ENCODE measurements at regions not wholly inside any gene's neighbourhood (a gene's known extent, or its start where the extent isn't known, plus 50 kb on each side); places are given as distances from the start of the nearest gene placed in this dataset.
"Not testable (repeated sequence)": the region's sequence is repeated elsewhere in the genome, so short reads cannot be mapped to it uniquely, and the experiment has no call there.

- in situ Hi-C loops (cut with MboI; ENCODE audit: low sequenced_read_pairs, unreplicated experiment), result loop anchor here (25.0 kb wide), 1 partner anchor 148 kb away; no protein-coding TSS in a partner anchor
- DNase-seq (ENCODE audit: low spot score), result not testable (repeated sequence)
Measured at GRCh38 chr2:131309833-131310232, 54.1 kb downstream of the RAB6D start.

- not testable (repeated sequence) for DNase-seq (ENCODE audit: low spot score)
- in situ Hi-C loops (cut with MboI; ENCODE audit: low sequenced_read_pairs, unreplicated experiment), result loop anchor here (25.0 kb wide), 1 partner anchor 138 kb away; no protein-coding TSS in a partner anchor
Measured at GRCh38 chr2:131300153-131300552, 63.8 kb downstream of the RAB6D start.

DNA sequence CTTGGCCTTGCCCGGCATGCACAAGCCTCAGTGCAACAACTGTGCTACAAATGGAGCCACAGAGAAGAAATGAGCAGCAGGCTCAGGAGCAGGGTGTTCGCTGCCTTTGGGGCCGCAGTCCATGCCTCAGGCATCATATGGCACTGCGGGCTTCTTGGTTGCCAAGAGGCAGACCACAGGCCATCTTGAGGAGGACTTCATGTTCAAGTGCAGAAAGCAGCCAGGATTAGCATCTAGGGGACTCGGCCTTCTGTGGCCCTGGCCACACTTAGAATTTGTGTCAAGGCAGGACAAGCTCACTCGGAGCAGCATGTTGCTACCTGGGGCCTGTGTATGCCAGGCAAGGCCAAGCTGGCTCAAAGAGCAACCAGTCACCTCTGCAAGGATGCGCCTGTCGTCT is 68.5 kb downstream of the POTEE start:
- DNase-seq (ENCODE audit: low spot score); in situ Hi-C loops (cut with MboI; ENCODE audit: low sequenced_read_pairs, unreplicated experiment): not testable (repeated sequence)

DNA sequence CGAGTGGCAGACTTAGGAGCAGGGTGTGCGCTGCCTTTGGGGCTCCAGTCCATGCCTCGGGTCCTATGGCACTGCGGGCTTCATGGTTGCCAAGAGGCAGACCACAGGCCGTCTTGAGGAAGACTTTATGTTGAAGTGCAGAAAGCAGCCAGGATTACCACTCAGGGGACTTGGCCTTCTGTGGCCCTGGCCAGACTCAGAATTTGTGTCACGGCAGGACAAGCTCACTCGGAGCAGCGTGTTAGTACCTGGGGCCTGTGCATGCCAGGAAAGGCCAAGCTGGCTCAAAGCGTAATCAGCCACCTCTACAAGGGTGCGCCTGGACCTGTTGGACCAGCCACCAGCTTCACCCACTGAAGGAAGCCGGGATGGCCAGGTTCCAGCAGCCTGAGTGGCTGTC is 68.0 kb downstream of the POTEE start:
- in situ Hi-C loops (cut with MboI; ENCODE audit: low sequenced_read_pairs, unreplicated experiment); DNase-seq (ENCODE audit: low spot score): not testable (repeated sequence)

DNA sequence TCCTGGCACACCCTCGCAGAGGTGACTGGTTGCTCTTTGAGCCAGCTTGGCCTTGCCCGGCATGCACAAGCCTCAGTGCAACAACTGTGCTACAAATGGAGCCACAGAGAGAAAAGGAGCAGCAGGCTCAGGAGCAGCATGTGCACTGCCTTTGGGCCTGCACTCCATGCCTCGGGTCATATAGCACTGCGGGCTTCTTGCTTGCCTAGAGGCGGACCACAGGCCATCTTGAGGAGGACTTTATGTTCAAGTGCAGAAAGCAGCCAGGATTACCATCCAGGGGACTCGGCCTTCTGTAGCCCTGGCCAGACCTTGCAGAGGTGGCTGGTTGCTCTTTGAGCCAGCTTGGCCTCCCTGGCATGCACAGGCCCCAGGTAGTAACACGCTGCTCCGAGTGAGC is 62.7 kb downstream of the POTEE start:
- DNase-seq (ENCODE audit: low spot score), result not testable (repeated sequence)

GRCh38 chr2:131264034-131264433 is 54.7 kb downstream of the POTEE start:
- in situ Hi-C loops (cut with MboI; ENCODE audit: low sequenced_read_pairs, unreplicated experiment); DNase-seq (ENCODE audit: low spot score): not testable (repeated sequence)

More for the DNA sequence above, 62.7 kb downstream of the POTEE start:
- in situ Hi-C loops (cut with MboI; ENCODE audit: low sequenced_read_pairs, unreplicated experiment), result not testable (repeated sequence)
